ENCODE measurements at regions not wholly inside any gene's neighbourhood (a gene's known extent, or its start where the extent isn't known, plus 50 kb on each side); places are given as distances from the start of the nearest gene placed in this dataset.

- TF ChIP-seq EZH2 (IDR thresholded peaks at IDR 0.05; ENCODE audit: borderline replicate concordance, low read depth, low read length, severe bottlenecking) (no peak), CTCF (IDR thresholded peaks at IDR 0.05; ENCODE audit: borderline replicate concordance, extremely low read depth, low read length, poor library complexity, severe bottlenecking) (no peak)
- Histone ChIP-seq H3K36me3 (ENCODE audit: insufficient read depth, low read length) (no peaks in the 10 kb centered on the region), H3K27ac (ENCODE audit: low read length) (no peak overlapping the region), H3K9me3 (ENCODE audit: insufficient read depth, low read length, severe bottlenecking) (no peaks in the 10 kb centered on the region), H3K4me2 (ENCODE audit: insufficient read depth, low read length) (no peak overlapping the region), H3K9ac (ENCODE audit: low read depth, low read length) (no peak overlapping the region), H3K79me2 (ENCODE audit: insufficient read depth, low read length) (no peaks in the 10 kb centered on the region), H3K4me1 (ENCODE audit: insufficient read depth, low read length) (no peaks in the 10 kb centered on the region), H3K27me3 (ENCODE audit: insufficient read depth, low read length, poor library complexity) (peaks cover 4% of the 10 kb centered on the region), H3K4me3 (ENCODE audit: low read depth in 1 of 2, low read length in 2 of 2) (no peak overlapping the region), H4K20me1 (ENCODE audit: insufficient read depth, low read length) (no peaks in the 10 kb centered on the region), H2AFZ (ENCODE audit: low read depth, low read length) (no peak overlapping the region)
- no peak for ATAC-seq (ENCODE audit: insufficient read depth, low read depth)
- no peak for DNase-seq
These were observed 132.4 kb upstream of the ITGA6 start for GRCh38 chr2:172294983-172295382.

GRCh38 chr2:172295677-172296076 lies 131.7 kb upstream of the ITGA6 start:
- no peaks in the 10 kb centered on the region for H3K9me3 ChIP-seq (ENCODE audit: insufficient read depth, low read length, severe bottlenecking)
- no peaks in the 10 kb centered on the region for H3K36me3 ChIP-seq (ENCODE audit: insufficient read depth, low read length)
- no peaks in the 10 kb centered on the region for H4K20me1 ChIP-seq (ENCODE audit: insufficient read depth, low read length)
- H3K9ac ChIP-seq (ENCODE audit: low read depth, low read length), result no peak overlapping the region
- DNase-seq (no peak), ATAC-seq (ENCODE audit: insufficient read depth, low read depth) (no peak)
- no peak overlapping the region for H2AFZ ChIP-seq (ENCODE audit: low read depth, low read length)
- peaks cover 4% of the 10 kb centered on the region for H3K27me3 ChIP-seq (ENCODE audit: insufficient read depth, low read length, poor library complexity)
- no peaks in the 10 kb centered on the region for H3K79me2 ChIP-seq (ENCODE audit: insufficient read depth, low read length)
- no peak overlapping the region for H3K4me3 ChIP-seq (ENCODE audit: low read depth in 1 of 2, low read length in 2 of 2)
- H3K27ac ChIP-seq (ENCODE audit: low read length), result no peak overlapping the region
- TF ChIP-seq CTCF (IDR thresholded peaks at IDR 0.05; ENCODE audit: borderline replicate concordance, extremely low read depth, low read length, poor library complexity, severe bottlenecking), result no peak
- TF ChIP-seq EZH2 (IDR thresholded peaks at IDR 0.05; ENCODE audit: borderline replicate concordance, low read depth, low read length, severe bottlenecking), result no peak
- no peak overlapping the region for H3K4me2 ChIP-seq (ENCODE audit: insufficient read depth, low read length)
- no peaks in the 10 kb centered on the region for H3K4me1 ChIP-seq (ENCODE audit: insufficient read depth, low read length)

GRCh38 chr2:172296267-172297046 lies 130.9 kb upstream of the ITGA6 start:
- H3K9me3 ChIP-seq (ENCODE audit: insufficient read depth, low read length, severe bottlenecking), result no peaks in the 10 kb centered on the region
- ATAC-seq (ENCODE audit: insufficient read depth, low read depth), result no peak

More at GRCh38 chr2:172296267-172297046, 130.9 kb upstream of the ITGA6 start:
- Histone ChIP-seq H4K20me1 (ENCODE audit: insufficient read depth, low read length) (no peaks in the 10 kb centered on the region), H3K27ac (ENCODE audit: low read length) (no peak overlapping the region), H3K4me1 (ENCODE audit: insufficient read depth, low read length) (no peaks in the 10 kb centered on the region), H3K4me2 (ENCODE audit: insufficient read depth, low read length) (no peak overlapping the region), H3K4me3 (ENCODE audit: low read depth in 1 of 2, low read length in 2 of 2) (no peak overlapping the region), H3K79me2 (ENCODE audit: insufficient read depth, low read length) (no peaks in the 10 kb centered on the region), H3K27me3 (ENCODE audit: insufficient read depth, low read length, poor library complexity) (peaks cover 4% of the 10 kb centered on the region), H2AFZ (ENCODE audit: low read depth, low read length) (no peak overlapping the region), H3K9ac (ENCODE audit: low read depth, low read length) (no peak overlapping the region), H3K36me3 (ENCODE audit: insufficient read depth, low read length) (no peaks in the 10 kb centered on the region)
- no peak for DNase-seq
- TF ChIP-seq CTCF (IDR thresholded peaks at IDR 0.05; ENCODE audit: borderline replicate concordance, extremely low read depth, low read length, poor library complexity, severe bottlenecking) (no peak), EZH2 (IDR thresholded peaks at IDR 0.05; ENCODE audit: borderline replicate concordance, low read depth, low read length, severe bottlenecking) (no peak)
